ENCODE measurements at regions not wholly inside any gene's neighbourhood (a gene's known extent, or its start where the extent isn't known, plus 50 kb on each side); places are given as distances from the start of the nearest gene placed in this dataset.

DNA sequence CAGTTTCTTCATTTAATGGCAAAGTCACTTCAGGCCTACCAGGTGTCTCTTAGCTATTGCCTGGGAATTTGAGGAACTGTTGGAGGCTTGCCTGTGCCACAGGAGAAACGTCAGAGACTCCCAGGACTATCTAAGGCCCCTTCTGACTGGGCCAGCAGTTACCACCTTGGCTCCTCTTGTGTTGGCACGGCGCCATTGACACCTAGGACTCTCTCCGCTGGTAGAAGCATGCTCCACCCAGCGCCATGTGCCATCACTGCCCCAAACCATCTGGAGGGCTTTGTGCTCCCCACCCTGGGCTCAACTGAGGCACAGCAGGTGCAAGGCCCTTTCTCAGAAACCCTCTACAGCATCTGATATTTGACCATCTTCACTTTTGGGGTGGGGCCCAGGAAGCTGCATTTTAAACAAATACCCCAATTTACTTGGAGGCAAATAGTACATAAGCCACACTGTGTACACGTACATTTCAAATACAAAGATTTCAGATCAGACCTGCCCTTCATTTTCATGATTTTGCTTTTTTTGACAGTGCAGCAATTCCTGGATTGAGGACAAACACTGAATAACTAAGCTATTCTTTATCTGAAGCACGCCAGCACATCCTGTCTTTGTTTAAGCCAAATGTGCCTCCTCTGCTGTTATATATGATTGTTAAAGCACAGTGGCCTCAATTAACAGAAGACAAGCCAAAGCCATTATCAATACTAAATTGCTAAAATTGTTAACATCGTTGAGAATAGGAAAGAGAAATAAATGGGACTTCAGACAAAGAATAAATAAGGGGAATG lies 59.9 kb upstream of the TPP2 start:
- Histone ChIP-seq H3K14ac (replicated peaks; ENCODE audit: low read depth, low read length) (no peak overlapping the region), H3K9ac (ENCODE audit: low read depth, low read length) (no peak overlapping the region), H3K27ac (ENCODE audit: insufficient read depth, low read length) (no peak overlapping the region), H3K27me3 (ENCODE audit: control insufficient read depth, insufficient read depth, low read length) (no peaks in the 10 kb centered on the region), H3K56ac (ENCODE audit: extremely low read depth, insufficient read depth, low read length) (no peak overlapping the region), H3K18ac (ENCODE audit: low read depth, low read length) (no peak overlapping the region), H3K23ac (ENCODE audit: low read depth, low read length) (no peak overlapping the region), H2BK5ac (ENCODE audit: low read depth, low read length, poor library complexity, severe bottlenecking) (no peak overlapping the region), H3K4me3 (ENCODE audit: insufficient read depth, low read depth, low read length) (no peak overlapping the region), H3K4me2 (ENCODE audit: low read depth, low read length) (no peak overlapping the region), H2BK15ac (ENCODE audit: low read depth, low read length) (no peak overlapping the region), H2BK120ac (ENCODE audit: low read depth, low read length) (no peak overlapping the region), H2AK9ac (replicated peaks; ENCODE audit: low read depth, low read length, poor library complexity) (no peak overlapping the region), H4K91ac (ENCODE audit: insufficient read depth, low read depth, low read length) (no peak overlapping the region), H3K36me3 (ENCODE audit: control insufficient read depth, insufficient read depth, low read length) (no peaks in the 10 kb centered on the region), H3K9me1 (ENCODE audit: insufficient read depth, low read length) (no peaks in the 10 kb centered on the region), H3K9me3 (ENCODE audit: control insufficient read depth, insufficient read depth, low read length) (no peaks in the 10 kb centered on the region), H2AK5ac (ENCODE audit: low read depth, low read length) (no peak overlapping the region), H3K4me1 (ENCODE audit: control insufficient read depth, insufficient read depth, low read length) (no peaks in the 10 kb centered on the region), H4K20me1 (ENCODE audit: insufficient read depth, low read length) (no peaks in the 10 kb centered on the region), H4K8ac (ENCODE audit: low read depth in 2 of 2, low read length in 2 of 2) (no peak overlapping the region), H4K5ac (ENCODE audit: low read depth, low read length) (no peak overlapping the region), H2BK20ac (ENCODE audit: low read depth, low read length) (no peak overlapping the region), H3K79me1 (ENCODE audit: low read depth in 1 of 2, low read length in 2 of 2) (no peaks in the 10 kb centered on the region), H2AFZ (replicated peaks; ENCODE audit: low read length, poor library complexity) (no peak overlapping the region), H3K4ac (ENCODE audit: low read depth, low read length) (no peak overlapping the region)
- 53% methylated on average over 3 of the region's 8 CpGs; no CpG with 5 or more reads in 1 of the 2 experiments for WGBS, 2 experiments (ENCODE audit: extremely low coverage in 2 of 2, insufficient read length in 1 of 2)
- DNase-seq (no peak), ATAC-seq (ENCODE audit: low read depth) (no peak)
- intact Hi-C loops (cut with micrococcal nuclease) (no loop called here), dilution Hi-C loops (cut with HindIII; ENCODE audit: low sequenced_read_pairs, unreplicated experiment) (no loop called here), in situ Hi-C loops (cut with MboI; ENCODE audit: low sequenced_read_pairs) (no loop called here)
- TF ChIP-seq CEBPB (IDR thresholded peaks at IDR 0.05; ENCODE audit: low read depth, low read length) (no peak), SMC3 (IDR thresholded peaks at IDR 0.05; ENCODE audit: low read depth, low read length) (no peak), NFE2L2 (IDR thresholded peaks at IDR 0.05; ENCODE audit: low read depth, low read length) (no peak), USF2 (IDR thresholded peaks at IDR 0.05; ENCODE audit: low read depth, low read length) (no peak), ELK1 (IDR thresholded peaks at IDR 0.05; ENCODE audit: borderline replicate concordance, low read depth, low read length) (no peak), FOS (IDR thresholded peaks at IDR 0.05; ENCODE audit: low read depth, low read length) (no peak), BHLHE40 (IDR thresholded peaks at IDR 0.05; ENCODE audit: low read depth, low read length) (no peak)
- CTCF ChIA-PET, result no interaction called here
- no TSS peak for BruUV-seq (replicated peaks)
- POLR2A ChIA-PET (ENCODE audit: unreplicated experiment), result no interaction called here

Data from IMR-90 (cell line).